Endothelial cell of umbilical vein (primary cell): ENCODE measurements at regions not wholly inside any gene's neighbourhood (a gene's known extent, or its start where the extent isn't known, plus 50 kb on each side); places are given as distances from the start of the nearest gene placed in this dataset.

Experiments used
- BruUV-seq: library from RNA; stranded (reverse); fragments of 400-500 nt; replicated peaks from 2 replicates; lab custom pipeline; 2021; lab: Mats Ljungman, UMichigan
- CTCF ChIA-PET: fragments of 300-600, 350-600 bp; sonication (Branson Sonifier 250); formaldehyde crosslinking; loops from one replicate; lab custom pipeline; 2021; ENCODE audit warnings: antibody characterized with exemption, inconsistent platforms; lab: Charles Lee
- POLR2A ChIA-PET: fragments of 300-600, 350-600 bp; sonication (Branson Sonifier 250); formaldehyde crosslinking; loops from one replicate; lab custom pipeline; 2021; ENCODE audit warnings: antibody characterized with exemption, inconsistent platforms; lab: Charles Lee
- DNase-seq: peaks from one replicate; pipeline ENCODE4 v3.0.0-alpha.2; 2011; ENCODE audit warnings: low read depth, low spot score
- FAIRE-seq: peaks from 2 replicates; lab custom pipeline; 2011; peaks lifted over from hg19 to GRCh38; lab: Jason Lieb, UNC
- H2AFZ ChIP-seq: 2 replicates; pipeline ENCODE4 v1.6.0; 2012; ENCODE audit warnings: low read depth, low read length, control low read depth, inconsistent platforms
- H3K27ac ChIP-seq: 2 replicates; pipeline ENCODE4 v1.5.1; 2011; ENCODE audit warnings: low read depth, mild to moderate bottlenecking, control low read depth, low read length, moderate library complexity; ENCODE audit not compliant: insufficient read depth
- H3K27me3 ChIP-seq, 2 experiments: 2 replicates each; pipeline versions ENCODE4 v1.6.0 to v1.6.1; 2011; ENCODE audit warnings: low read length in 2 of 2, mixed read lengths in 1 of 2; ENCODE audit not compliant: control insufficient read depth in 2 of 2, insufficient read depth in 2 of 2
- H3K36me3 ChIP-seq, 2 experiments: 2 replicates in 1 of 2; 3 replicates in 1 of 2; pipeline ENCODE4 v1.5.1; 2011; ENCODE audit warnings: low read length in 2 of 2, mild to moderate bottlenecking in 1 of 2, moderate library complexity in 1 of 2; ENCODE audit not compliant: control insufficient read depth in 2 of 2, insufficient read depth in 2 of 2; ENCODE audit errors: extremely low read depth in 1 of 2
- H3K4me1 ChIP-seq: 3 replicates; pipeline ENCODE4 v1.5.1; 2011; ENCODE audit warnings: mild to moderate bottlenecking, low read length; ENCODE audit not compliant: control insufficient read depth, insufficient read depth; ENCODE audit errors: extremely low read depth
- H3K4me2 ChIP-seq: 2 replicates; pipeline ENCODE4 v1.6.1; 2011; ENCODE audit warnings: low read length, control low read depth, mixed read lengths; ENCODE audit not compliant: insufficient read depth
- H3K4me3 ChIP-seq, 3 experiments: fragments of 200-600 bp in 1 of 3; sonication (generic), shearing (Covaris generic) in 1 of 3; replicated peaks in 1 of 3; 2 replicates each; pipeline ENCODE4 v1.5.1; 2011 to 2016; ENCODE audit warnings: control low read depth in 3 of 3, low read length in 3 of 3, mild to moderate bottlenecking in 2 of 3, inconsistent platforms in 1 of 3, low read depth in 1 of 3, moderate library complexity in 1 of 3; ENCODE audit not compliant: insufficient read depth in 1 of 3
- H3K79me2 ChIP-seq: 2 replicates; pipeline ENCODE4 v1.6.0; 2012; ENCODE audit warnings: low read length, inconsistent platforms; ENCODE audit not compliant: control insufficient read depth, insufficient read depth
- H3K9ac ChIP-seq: replicated peaks from 2 replicates; pipeline ENCODE3; 2011; ENCODE audit warnings: low read length, control low read depth; ENCODE audit not compliant: insufficient read depth; ENCODE audit errors: extremely low read depth
- H3K9me1 ChIP-seq: replicated peaks from 3 replicates; pipeline ENCODE4 v1.6.0; 2011; ENCODE audit warnings: mild to moderate bottlenecking, low read length; ENCODE audit not compliant: control insufficient read depth, insufficient read depth; ENCODE audit errors: extremely low read depth
- H3K9me3 ChIP-seq: replicated peaks from 2 replicates; pipeline ENCODE4 v1.5.1; 2012; ENCODE audit warnings: low read length, inconsistent platforms; ENCODE audit not compliant: control insufficient read depth, insufficient read depth
- H4K20me1 ChIP-seq: replicated peaks from 2 replicates; pipeline ENCODE3; 2011; ENCODE audit warnings: mild to moderate bottlenecking, low read length; ENCODE audit not compliant: control insufficient read depth, insufficient read depth; ENCODE audit errors: extremely low read depth
- CTCF ChIP-seq, 2 donors: IDR thresholded peaks; 1 replicate in 1 of 2; 2 replicates in 1 of 2; pipeline ENCODE4 v1.5.1; 2011; ENCODE audit warnings: low read length in 2 of 2, mild to moderate bottlenecking in 2 of 2, moderate library complexity in 2 of 2, control low read depth in 1 of 2, inconsistent platforms in 1 of 2, low read depth in 1 of 2; ENCODE audit not compliant: insufficient read depth in 1 of 2; ENCODE audit errors: extremely low read depth in 1 of 2
- EZH2 ChIP-seq: IDR thresholded peaks from 2 replicates; pipeline ENCODE4 v1.6.1; 2012; ENCODE audit warnings: borderline replicate concordance, low read depth, mild to moderate bottlenecking, moderate library complexity, low read length, inconsistent platforms; ENCODE audit not compliant: severe bottlenecking
- FOS ChIP-seq: IDR thresholded peaks from 2 replicates; pipeline ENCODE4 v1.6.1; 2011; ENCODE audit warnings: mild to moderate bottlenecking, low read length, moderate library complexity, borderline replicate concordance; ENCODE audit not compliant: insufficient read depth
- GATA2 ChIP-seq: IDR thresholded peaks from 2 replicates; pipeline ENCODE4 v1.7.0; 2011; ENCODE audit warnings: low read depth, mild to moderate bottlenecking, moderate library complexity, mixed read lengths, low read length; ENCODE audit not compliant: insufficient read length, insufficient read depth
- JUN ChIP-seq: IDR thresholded peaks from 2 replicates; pipeline ENCODE4 v1.6.1; 2011; ENCODE audit warnings: borderline replicate concordance, low read depth; ENCODE audit not compliant: insufficient read length, insufficient read depth
- MAX ChIP-seq: IDR thresholded peaks from 2 replicates; pipeline ENCODE4 v1.6.1; 2011; ENCODE audit not compliant: insufficient read depth, insufficient read length
- MYC ChIP-seq: IDR thresholded peaks from one replicate; pipeline ENCODE4 v1.6.1; 2011; ENCODE audit warnings: mild to moderate bottlenecking, low read depth, low read length
- POLR2A ChIP-seq: IDR thresholded peaks from 2 replicates; pipeline ENCODE4 v1.6.1; 2012; ENCODE audit warnings: low read depth, mild to moderate bottlenecking, control low read depth, low read length
- POLR2AphosphoS5 ChIP-seq: IDR thresholded peaks from 2 replicates; pipeline ENCODE4 v1.6.1; 2012; ENCODE audit warnings: low read depth, mild to moderate bottlenecking, control low read depth, low read length, moderate library complexity; ENCODE audit not compliant: insufficient read depth
- dilution Hi-C: fragments of 300-500 bp; cut with MboI; formaldehyde crosslinking; loops from one replicate; pipeline ENCODE4 v1.15.0; 2019; ENCODE audit warnings: low sequenced_read_pairs; ENCODE audit not compliant: extremely low pct_ligation_motif_present
- intact Hi-C: fragments of 100-400 bp; cut with micrococcal nuclease; formaldehyde crosslinking; loops from one replicate; pipeline ENCODE4 v1.10.0; 2022

- Histone ChIP-seq H3K27me3 (no peaks in the 10 kb centered on the region), H3K79me2 (no peaks in the 10 kb centered on the region), H3K9me1 (no peaks in the 10 kb centered on the region), H3K9me3 (peaks cover 2% of the 10 kb centered on the region), H3K36me3 (no peaks in the 10 kb centered on the region), H3K4me1 (no peaks in the 10 kb centered on the region), H2AFZ (no peak overlapping the region), H3K27ac (no peak overlapping the region), H3K9ac (no peak overlapping the region), H3K4me3 (no peak overlapping the region), H3K4me2 (no peak overlapping the region), H4K20me1 (no peaks in the 10 kb centered on the region)
- dilution Hi-C loops: no loop called here
- TF ChIP-seq MYC (no peak), JUN (no peak), POLR2A (no peak), POLR2AphosphoS5 (no peak), GATA2 (no peak), FOS (no peak)
- FAIRE-seq (no peak), DNase-seq (no peak)
- ChIA-PET POLR2A (no interaction called here), CTCF (no interaction called here)
- intact Hi-C loops: no loop called here
- no TSS peak for BruUV-seq
These were observed 1248.9 kb downstream of the SLITRK5 start for GRCh38 chr13:88919970-88920628.

GRCh38 chr13:88925954-88926353, 1254.8 kb downstream of the SLITRK5 start:
- no peak overlapping the region for H3K4me2 ChIP-seq
- H3K4me3 ChIP-seq: no peak overlapping the region
- no peaks in the 10 kb centered on the region for H3K27me3 ChIP-seq
- no peak overlapping the region for H3K9ac ChIP-seq
- H4K20me1 ChIP-seq: no peaks in the 10 kb centered on the region
- CTCF ChIA-PET: no interaction called here
- no peaks in the 10 kb centered on the region for H3K79me2 ChIP-seq
- POLR2A ChIA-PET: no interaction called here
- no peak for FAIRE-seq
- no peak for TF ChIP-seq CTCF (IDR thresholded peaks at IDR 0.05; ENCODE audit: extremely low read depth in 1 of 2, insufficient read depth in 1 of 2, low read depth in 1 of 2, low read length in 2 of 2)
- TF ChIP-seq EZH2: no peak
- TF ChIP-seq POLR2AphosphoS5: no peak
- no peak for TF ChIP-seq FOS
- no peak for TF ChIP-seq POLR2A
- no peak for TF ChIP-seq MAX
- no peak for TF ChIP-seq GATA2
- no peak for TF ChIP-seq MYC
- TF ChIP-seq JUN: no peak
- no peaks in the 10 kb centered on the region for H3K4me1 ChIP-seq
- BruUV-seq: no TSS peak
- no peaks in the 10 kb centered on the region for H3K36me3 ChIP-seq
- dilution Hi-C loops (no loop called here), intact Hi-C loops (no loop called here)
- H3K27ac ChIP-seq: no peak overlapping the region
- no peak for DNase-seq
- H3K9me1 ChIP-seq: no peaks in the 10 kb centered on the region
- no peak overlapping the region for H2AFZ ChIP-seq
- peaks cover 3% of the 10 kb centered on the region for H3K9me3 ChIP-seq
